ENCODE measurements at regions not wholly inside any gene's neighbourhood (a gene's known extent, or its start where the extent isn't known, plus 50 kb on each side); places are given as distances from the start of the nearest gene placed in this dataset.

DNA sequence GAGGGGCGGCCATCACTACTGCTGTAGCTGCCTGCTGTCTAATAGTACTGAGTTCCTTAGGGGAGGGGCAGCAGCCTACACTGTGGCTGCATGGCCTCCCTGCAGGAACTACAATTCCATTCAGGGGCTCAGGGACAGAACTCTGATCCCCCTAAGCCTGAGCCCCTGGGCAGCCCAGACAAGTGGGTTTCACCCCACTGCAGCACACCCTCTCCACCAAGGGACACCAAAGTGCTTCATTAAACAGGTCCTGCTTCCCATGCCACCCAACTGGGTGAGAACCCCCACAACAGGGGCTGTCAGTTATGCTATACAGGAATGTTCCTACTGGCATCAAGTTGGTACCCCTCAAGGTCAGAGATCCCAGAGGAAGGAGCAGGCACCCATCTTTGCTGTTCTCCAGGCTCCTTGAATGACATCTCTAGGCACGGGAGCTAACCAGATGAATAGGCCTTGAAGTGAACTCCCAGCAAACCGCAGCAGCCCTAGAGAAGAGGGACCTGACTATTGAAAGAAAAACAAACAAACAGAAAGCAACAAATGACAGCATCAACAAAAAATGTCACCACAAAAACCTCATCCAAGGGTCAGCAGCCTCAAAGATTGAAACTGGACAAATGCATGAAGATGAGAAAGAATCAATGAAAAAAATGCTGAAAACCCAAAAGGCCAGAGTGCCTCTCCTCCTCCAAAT lies 437.4 kb downstream of the NUF2 start:
- DNase-seq (ENCODE audit: low read depth, low spot score): no peak
- in situ Hi-C loops (cut with HindIII; ENCODE audit: low pct_unique_long_range_greater_than_20kb, low sequenced_read_pairs): no loop called here

- in situ Hi-C loops (cut with HindIII; ENCODE audit: low pct_unique_long_range_greater_than_20kb, low sequenced_read_pairs): no loop called here
- DNase-seq (ENCODE audit: low read depth, low spot score): no peak
Measured at GRCh38 chr1:163761898-163762297, 440.1 kb downstream of the NUF2 start.

GRCh38 chr1:163766257-163766918 lies 444.6 kb downstream of the NUF2 start:
- DNase-seq (ENCODE audit: low read depth, low spot score): no peak
- in situ Hi-C loops (cut with HindIII; ENCODE audit: low pct_unique_long_range_greater_than_20kb, low sequenced_read_pairs): no loop called here

DNA sequence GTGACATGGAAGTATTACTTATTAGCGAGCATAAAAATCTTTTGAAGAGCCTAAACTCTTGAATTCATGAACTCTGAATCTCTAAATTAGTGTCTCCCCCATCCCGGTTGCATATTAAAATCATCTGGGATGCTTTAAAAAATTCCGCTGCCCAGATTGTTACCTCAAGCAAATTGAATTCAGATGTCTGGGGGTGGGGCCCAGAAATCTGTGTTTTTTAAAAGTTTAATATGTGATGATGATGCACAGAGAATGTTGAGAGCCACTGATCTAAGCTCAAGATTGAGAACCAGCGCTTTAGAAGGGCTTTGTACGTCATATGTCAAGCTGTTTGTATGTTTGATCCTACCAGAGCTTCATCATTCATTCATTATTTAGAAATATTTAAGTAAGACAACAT lies 446.8 kb downstream of the NUF2 start:
- no peak for DNase-seq (ENCODE audit: low read depth, low spot score)
- in situ Hi-C loops (cut with HindIII; ENCODE audit: low pct_unique_long_range_greater_than_20kb, low sequenced_read_pairs): no loop called here

DNA sequence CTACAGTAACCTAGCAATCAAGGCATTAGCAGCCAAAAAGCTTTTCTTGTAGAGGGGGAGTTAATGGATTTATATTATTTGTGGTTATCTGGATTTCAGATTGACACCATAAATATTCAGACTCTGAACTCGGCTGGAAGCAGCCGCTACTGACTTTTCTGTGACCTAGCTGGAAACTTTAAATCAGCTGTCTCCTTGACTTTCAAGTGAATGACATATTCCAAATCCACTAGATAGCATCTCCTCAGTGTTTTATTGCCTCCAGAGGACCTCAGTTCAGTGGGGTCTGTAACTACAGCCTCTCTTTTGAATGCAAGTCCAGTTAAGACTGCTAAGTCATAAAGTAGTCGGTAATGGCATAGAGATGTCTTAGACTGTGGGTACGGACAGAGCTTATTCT lies 448.5 kb downstream of the NUF2 start:
- in situ Hi-C loops (cut with HindIII; ENCODE audit: low pct_unique_long_range_greater_than_20kb, low sequenced_read_pairs): no loop called here
- no peak for DNase-seq (ENCODE audit: low read depth, low spot score)

DNA sequence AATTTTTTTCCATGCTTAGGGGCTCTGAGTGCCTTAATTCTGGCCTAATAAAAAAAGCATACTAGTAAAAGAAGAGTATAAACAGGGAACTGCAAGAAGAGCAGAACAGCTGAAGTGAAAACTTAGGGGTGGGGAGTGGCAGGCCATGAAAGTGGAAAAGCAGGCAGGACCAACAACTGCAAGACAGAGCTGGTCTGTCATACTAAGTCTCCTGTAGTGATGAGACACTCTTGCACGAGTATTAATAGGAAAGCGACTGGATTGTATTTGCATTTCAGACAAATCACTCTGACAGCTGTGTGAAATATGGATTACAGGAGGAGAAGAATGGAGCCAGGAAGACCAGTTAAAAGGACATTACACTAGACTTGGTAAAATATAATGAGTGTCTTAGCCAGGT lies 449.9 kb downstream of the NUF2 start:
- in situ Hi-C loops (cut with HindIII; ENCODE audit: low pct_unique_long_range_greater_than_20kb, low sequenced_read_pairs): no loop called here

DNA sequence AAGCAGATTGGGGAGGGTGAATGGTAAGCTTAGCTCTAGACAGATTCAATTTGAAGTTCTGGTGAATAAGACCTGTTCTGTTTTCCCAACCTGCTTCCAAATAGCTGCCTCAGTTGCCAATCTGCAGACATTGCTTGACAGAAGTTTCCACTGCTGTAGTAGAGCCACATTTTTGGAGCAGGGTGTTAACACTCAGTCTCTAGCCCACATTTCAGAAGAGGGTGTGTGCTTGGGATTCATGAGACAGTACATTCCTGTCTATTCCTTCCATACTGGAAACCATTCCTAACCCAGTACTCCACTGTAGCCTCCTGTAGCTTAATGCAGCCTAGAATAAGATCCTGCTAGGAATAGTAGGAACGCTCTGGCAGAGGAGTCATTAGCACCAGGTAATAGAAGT lies 450.5 kb downstream of the NUF2 start:
- in situ Hi-C loops (cut with HindIII; ENCODE audit: low pct_unique_long_range_greater_than_20kb, low sequenced_read_pairs): no loop called here
- no peak for DNase-seq (ENCODE audit: low read depth, low spot score)

More for the DNA sequence above, 449.9 kb downstream of the NUF2 start:
- DNase-seq (ENCODE audit: low read depth, low spot score): no peak

DNA sequence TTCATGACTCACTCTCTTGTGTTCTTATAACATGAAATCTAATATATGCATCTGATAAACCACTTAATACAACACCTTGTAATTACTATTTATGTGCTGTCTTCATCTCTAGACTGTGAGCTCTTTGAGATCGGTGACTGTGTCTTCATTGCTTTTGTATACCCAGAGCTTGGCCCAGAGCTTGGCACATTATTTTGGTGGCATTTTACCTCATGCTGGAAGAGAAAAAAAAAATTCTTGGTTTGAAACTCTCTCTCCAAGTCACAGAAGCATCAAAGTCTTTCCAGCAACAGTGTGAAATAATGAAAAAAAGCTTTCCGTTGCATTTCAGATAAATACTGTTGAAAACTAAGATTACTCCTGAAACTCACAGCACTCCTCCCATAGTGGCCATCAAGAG lies 451.6 kb downstream of the NUF2 start:
- in situ Hi-C loops (cut with HindIII; ENCODE audit: low pct_unique_long_range_greater_than_20kb, low sequenced_read_pairs): no loop called here
- no peak for DNase-seq (ENCODE audit: low read depth, low spot score)

- DNase-seq (ENCODE audit: low read depth, low spot score): no peak
- in situ Hi-C loops (cut with HindIII; ENCODE audit: low pct_unique_long_range_greater_than_20kb, low sequenced_read_pairs): no loop called here
Measured at GRCh38 chr1:163774401-163774945, 452.7 kb downstream of the NUF2 start.

DNA sequence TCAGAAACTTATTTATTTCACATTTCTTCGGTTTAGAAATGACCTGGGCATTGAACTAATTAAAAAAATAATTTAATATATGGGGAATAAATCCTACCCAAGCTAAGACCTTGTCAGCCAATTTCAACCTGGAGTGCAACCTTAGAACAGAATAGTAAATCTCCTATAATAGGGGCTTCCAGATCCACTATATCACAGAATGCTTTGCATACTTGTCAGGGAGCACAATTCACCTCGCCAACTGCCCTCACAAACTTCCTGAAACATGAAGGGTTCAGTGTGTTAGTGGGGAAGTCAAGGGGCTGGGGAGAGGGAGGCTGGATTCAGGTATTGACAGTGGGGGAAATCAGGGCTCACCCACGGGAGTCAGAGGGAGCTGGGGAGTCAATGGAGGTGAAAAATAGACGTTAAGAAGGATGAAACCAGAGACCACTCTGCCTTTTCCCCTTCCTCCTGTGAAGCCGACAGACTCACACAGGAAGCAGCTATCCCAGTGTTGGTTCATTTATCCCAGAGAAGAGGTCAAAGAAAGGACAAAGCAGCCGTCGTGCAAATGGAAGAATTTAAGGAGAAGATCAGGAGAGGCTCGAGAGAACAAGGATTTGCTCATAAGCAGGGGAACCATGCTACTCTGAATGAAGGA lies 453.3 kb downstream of the NUF2 start:
- in situ Hi-C loops (cut with HindIII; ENCODE audit: low pct_unique_long_range_greater_than_20kb, low sequenced_read_pairs): no loop called here

DNA sequence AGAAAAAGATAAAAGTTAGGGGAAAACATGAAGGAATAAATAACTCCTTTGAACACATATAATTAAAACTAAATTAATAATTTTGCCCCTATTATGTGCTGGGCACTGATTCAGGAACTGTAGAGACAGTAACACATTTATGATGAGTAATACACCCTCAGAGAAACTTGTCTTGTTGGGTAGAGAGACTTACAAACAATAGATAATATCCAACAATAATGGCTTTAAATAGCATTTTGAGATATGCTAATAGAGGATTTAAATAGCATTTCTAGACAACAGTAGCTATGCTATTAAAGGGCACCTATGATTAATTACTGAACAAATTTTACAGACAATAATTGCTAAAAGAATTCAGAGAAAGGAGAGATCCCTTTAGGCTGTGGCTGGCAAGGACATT lies 455.5 kb downstream of the NUF2 start:
- in situ Hi-C loops (cut with HindIII; ENCODE audit: low pct_unique_long_range_greater_than_20kb, low sequenced_read_pairs): no loop called here
- DNase-seq (ENCODE audit: low read depth, low spot score): no peak

More for the DNA sequence above, 453.3 kb downstream of the NUF2 start:
- no peak for DNase-seq (ENCODE audit: low read depth, low spot score)

- in situ Hi-C loops (cut with HindIII; ENCODE audit: low pct_unique_long_range_greater_than_20kb, low sequenced_read_pairs): no loop called here
- DNase-seq (ENCODE audit: low read depth, low spot score): no peak
Measured at GRCh38 chr1:163781146-163781545, 459.4 kb downstream of the NUF2 start.

DNA sequence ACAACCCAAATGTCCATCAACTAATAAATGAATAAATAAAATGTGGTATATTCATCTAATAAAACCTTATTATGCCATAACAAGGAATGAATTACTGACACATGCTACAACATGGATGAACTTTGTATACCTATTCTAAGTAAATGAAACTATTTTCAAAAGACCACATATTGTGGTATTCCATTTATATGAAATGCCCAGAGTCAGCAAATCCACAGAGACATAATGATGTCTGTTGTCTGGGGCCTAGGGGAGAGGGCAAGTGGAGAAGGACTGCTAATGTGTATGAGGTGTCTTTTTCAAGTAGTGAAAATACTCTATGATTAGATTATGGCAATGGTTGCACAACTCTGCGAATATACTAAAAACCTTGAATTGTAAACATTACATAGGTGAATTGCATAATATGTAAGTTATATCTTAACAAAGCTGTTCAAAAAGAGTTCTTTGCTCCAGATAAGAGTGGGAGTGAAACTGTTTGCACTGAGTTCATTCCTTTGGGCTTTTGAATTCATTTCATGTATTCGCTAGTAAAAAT lies 464.2 kb downstream of the NUF2 start:
- in situ Hi-C loops (cut with HindIII; ENCODE audit: low pct_unique_long_range_greater_than_20kb, low sequenced_read_pairs): no loop called here
- no peak for DNase-seq (ENCODE audit: low read depth, low spot score)

DNA sequence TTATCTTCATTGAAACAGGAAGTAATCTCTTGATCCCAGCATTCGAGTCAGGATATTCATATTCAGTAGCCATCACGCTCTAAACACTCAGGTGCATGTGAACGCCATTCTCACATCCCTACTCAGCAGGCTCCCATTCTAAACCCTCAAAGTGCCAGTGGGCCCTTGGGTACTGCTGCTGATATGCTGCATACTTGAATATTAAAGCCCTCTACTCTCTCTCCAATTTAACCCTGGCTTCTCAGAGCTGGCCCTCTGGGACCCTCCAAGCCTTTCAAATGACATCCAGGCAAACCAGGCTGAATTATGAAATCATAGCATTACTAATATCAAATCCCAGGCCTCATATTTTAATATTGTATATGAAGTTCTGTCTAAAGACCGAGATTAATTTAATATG lies 468.2 kb downstream of the NUF2 start:
- in situ Hi-C loops (cut with HindIII; ENCODE audit: low pct_unique_long_range_greater_than_20kb, low sequenced_read_pairs): no loop called here
- no peak for DNase-seq (ENCODE audit: low read depth, low spot score)

DNA sequence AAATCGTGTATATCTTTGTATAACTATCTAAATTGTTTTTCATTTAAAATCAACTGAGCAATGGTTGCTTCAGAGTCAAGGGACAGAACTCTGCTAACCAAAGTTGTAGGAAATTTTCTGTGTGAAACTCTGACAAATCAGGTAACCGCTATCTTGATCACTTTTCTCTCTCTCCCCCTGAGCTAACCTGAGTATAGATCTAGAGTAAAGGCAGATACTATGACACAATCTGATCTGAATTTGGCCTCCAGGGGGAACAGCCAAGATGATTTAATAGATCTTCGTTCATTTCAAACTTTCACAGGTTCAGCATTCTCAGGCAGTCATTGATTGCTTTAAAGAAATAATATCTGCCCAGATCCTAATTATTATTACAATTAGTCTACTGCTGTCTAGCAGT lies 472.8 kb downstream of the NUF2 start:
- in situ Hi-C loops (cut with HindIII; ENCODE audit: low pct_unique_long_range_greater_than_20kb, low sequenced_read_pairs): no loop called here

DNA sequence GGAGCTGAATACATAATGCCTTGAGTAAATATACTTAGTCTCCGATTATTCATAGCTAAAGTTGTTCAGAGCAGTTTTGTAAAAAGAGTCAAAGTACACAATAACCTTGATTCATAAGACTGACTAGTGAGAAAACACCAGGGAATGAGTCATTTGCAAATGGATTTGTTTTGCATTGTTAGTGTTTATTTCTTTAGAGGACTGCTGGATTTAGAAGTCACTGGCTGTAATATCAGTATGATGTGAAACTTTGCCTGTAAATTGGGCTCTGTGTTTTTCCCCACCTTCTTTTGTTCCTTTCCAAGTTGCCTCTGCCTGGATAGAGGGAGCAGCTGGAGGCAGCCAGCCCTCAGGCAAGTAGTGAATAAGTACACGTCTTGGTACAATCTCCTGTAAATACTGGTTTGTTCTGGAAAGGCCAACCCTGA lies 474.7 kb downstream of the NUF2 start:
- DNase-seq (ENCODE audit: low read depth, low spot score): peak; percentile 66
- in situ Hi-C loops (cut with HindIII; ENCODE audit: low pct_unique_long_range_greater_than_20kb, low sequenced_read_pairs): no loop called here

More for the DNA sequence above, 472.8 kb downstream of the NUF2 start:
- no peak for DNase-seq (ENCODE audit: low read depth, low spot score)

DNA sequence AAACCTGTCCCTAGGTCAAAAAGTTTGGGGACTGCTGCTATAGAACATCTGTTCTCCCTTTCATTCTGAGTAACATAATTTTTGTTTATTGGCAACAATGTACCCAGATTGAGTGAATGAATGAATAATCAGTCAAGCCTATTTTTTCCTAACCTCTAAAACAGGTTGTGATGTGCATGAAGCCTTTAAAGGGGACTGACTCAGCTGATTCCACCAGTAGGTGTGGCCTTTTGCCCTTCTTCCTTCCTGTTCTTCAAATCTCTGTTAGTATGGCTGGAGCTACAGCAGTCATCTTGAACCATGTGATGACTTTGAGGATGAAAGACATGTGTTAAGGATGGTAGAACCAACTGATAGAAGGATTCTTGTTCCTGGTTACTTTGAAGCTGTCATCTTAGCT lies 476.1 kb downstream of the NUF2 start:
- no peak for DNase-seq (ENCODE audit: low read depth, low spot score)
- in situ Hi-C loops (cut with HindIII; ENCODE audit: low pct_unique_long_range_greater_than_20kb, low sequenced_read_pairs): no loop called here

- in situ Hi-C loops (cut with HindIII; ENCODE audit: low pct_unique_long_range_greater_than_20kb, low sequenced_read_pairs): no loop called here
- no peak for DNase-seq (ENCODE audit: low read depth, low spot score)
Measured at GRCh38 chr1:163799190-163799805, 477.5 kb downstream of the NUF2 start.
